Activated CD8-positive, alpha-beta memory T cell treated with anti-CD3 and anti-CD28 coated beads for 36 hours (primary cell): ENCODE measurements at regions not wholly inside any gene's neighbourhood (a gene's known extent, or its start where the extent isn't known, plus 50 kb on each side); places are given as distances from the start of the nearest gene placed in this dataset.
"Not testable (repeated sequence)": the region's sequence is repeated elsewhere in the genome, so short reads cannot be mapped to it uniquely, and the experiment has no call there.

Source experiments
- CTCF ChIA-PET: fragments of 350-600 bp; sonication (Branson Sonifier 250); formaldehyde crosslinking; loops from one replicate; lab custom pipeline; 2021; ENCODE audit warnings: antibody characterized with exemption; lab: Charles Lee
- POLR2A ChIA-PET: fragments of 350-600 bp; sonication (Branson Sonifier 250); formaldehyde crosslinking; loops from one replicate; lab custom pipeline; 2021; ENCODE audit warnings: antibody characterized with exemption; lab: Charles Lee

DNA sequence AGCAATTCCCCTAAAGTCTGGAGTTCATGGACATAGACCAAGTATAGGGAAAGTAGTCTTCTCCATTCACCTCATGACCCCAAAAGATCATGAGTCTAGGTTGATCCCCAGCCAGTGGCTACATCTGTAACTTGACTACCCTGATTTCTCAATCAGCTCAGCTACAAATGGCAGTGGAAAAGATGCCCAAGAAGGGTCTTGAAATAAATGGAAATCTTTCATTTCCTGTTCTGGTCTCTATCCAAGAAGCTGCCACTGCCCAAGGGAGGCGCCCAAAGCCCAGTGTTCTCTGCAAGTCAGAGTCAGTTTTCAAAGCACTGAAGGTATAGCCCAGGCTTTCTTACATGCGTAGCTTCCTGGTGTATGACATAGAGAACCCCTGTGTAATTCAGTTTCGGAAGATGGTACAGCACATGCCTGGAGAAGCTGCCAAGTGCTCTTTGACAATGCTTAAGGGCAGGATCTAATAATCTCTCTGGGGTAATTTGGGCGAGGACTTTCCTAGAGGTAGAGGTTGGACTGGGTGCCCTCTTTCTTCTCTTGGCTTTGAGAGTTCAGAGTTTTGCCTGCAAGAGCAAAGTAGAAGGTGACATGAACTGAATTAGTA is 101.1 kb downstream of the ADAMTS15 start:
- POLR2A ChIA-PET: no interaction called here
- CTCF ChIA-PET: no interaction called here

DNA sequence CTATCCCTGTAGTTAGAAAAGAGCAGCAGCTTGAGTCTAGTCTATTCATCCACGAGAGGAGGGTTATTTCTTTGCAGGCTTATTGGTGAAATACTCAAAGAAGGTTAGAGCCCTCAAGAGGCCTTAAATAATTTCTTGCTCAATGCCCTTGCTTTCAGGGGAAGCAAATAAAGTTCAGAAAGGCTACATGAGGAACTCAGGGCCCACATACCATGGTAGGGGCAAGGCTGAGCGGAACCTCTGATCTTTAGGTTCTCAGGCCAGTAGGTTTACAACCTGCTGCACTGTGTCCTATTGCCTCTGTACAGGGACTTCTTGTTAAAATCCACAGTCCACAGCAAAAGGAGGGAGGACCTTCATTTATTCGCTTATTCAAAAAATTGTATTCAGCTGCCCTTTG is 101.7 kb downstream of the ADAMTS15 start:
- CTCF ChIA-PET: no interaction called here
- POLR2A ChIA-PET: no interaction called here

- POLR2A ChIA-PET: no interaction called here
- CTCF ChIA-PET: no interaction called here
These were observed 102.5 kb downstream of the ADAMTS15 start for GRCh38 chr11:130550984-130551383.

DNA sequence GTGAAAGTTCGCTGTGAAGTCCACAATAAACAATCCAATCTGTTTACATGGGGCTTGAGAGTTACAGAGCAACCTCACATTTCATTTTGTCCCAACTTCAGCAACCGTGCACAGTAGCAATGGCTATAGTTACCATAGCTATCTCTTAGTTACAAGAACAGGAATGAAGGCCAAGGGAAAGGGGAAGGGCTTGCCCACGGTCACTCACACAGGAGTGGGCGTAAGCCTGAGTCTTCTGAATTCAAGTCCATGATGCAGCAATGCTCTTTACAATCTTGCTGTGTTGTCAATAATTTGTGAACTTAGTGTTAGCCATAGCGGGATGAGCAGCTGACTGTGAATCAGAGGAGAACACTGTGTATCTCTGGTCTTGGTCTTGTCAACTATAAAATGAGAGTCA is 102.9 kb downstream of the ADAMTS15 start:
- CTCF ChIA-PET: no interaction called here
- POLR2A ChIA-PET: no interaction called here

- ChIA-PET POLR2A (no interaction called here), CTCF (no interaction called here)
These were observed 104.9 kb downstream of the ADAMTS15 start for GRCh38 chr11:130553306-130553705.

- ChIA-PET POLR2A (no interaction called here), CTCF (no interaction called here)
These were observed 106.0 kb downstream of the ADAMTS15 start for GRCh38 chr11:130554241-130555055.

DNA sequence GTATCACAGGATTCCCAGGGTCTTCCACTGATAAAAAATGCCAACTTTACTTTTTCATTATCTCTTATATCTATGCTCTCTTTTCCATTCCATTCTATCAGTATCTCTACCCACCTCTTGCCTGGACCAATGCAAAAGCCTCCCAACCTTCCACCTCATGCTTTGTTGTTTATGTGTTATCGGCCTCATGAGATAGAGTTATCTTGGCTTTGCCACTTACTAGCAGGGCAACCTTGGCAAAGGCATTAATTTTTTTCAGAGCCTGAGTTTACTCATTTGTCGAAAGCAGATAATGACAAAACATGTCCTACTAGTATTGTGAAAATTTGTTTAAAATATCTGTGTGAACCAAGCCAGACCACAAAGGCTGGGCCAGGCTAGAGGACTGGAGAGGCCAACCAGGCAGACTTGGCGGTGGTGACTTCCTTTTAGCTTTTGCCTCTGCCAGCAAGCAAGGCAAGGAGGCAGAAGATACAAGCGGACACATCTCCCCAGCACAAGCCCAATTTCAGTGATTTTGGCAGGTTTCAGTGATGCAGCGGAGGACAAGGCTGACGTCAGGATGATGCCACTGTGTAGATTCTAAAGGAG is 106.9 kb downstream of the ADAMTS15 start:
- ChIA-PET POLR2A (no interaction called here), CTCF (no interaction called here)

DNA sequence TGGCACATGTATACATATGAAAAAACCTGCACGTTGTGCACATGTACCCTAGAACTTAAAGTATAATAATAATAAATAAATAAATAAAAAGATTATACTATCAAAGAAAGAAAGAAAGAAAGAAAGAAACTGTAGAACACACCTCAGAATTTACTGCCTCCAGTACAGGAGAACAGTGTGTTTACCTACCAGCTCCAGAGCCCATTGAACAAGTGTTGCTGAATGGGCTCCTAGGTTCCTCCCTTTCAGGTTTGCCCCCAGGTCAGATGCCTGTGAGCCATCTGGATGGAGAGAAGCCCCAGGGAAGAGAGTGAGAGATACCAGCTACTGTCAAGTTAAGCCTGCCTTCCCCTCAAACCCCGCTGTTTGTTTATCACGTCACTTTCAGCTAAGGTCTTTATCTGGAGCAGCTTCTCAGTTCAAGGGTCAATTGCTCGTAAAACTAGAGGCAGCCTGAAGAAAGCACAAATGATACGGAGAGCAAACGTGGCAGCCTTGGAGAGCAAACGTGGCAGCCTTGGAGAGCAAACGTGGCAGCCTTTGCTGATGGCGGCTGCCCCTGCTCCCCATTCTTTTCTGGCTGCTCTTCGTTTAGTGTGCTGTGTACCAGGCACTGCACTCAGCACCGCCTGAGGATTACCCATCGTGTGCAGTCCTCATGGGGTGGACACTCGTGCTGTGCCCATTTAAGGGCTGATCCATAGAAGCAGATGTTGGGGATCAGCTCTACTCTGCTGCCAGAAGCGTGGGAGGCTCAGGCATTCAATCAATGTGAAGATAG is 111.7 kb downstream of the ADAMTS15 start:
- ChIA-PET POLR2A (no interaction called here), CTCF (no interaction called here)

GRCh38 chr11:130560781-130561109 is 112.3 kb downstream of the ADAMTS15 start:
- CTCF ChIA-PET: no interaction called here
- POLR2A ChIA-PET: no interaction called here

GRCh38 chr11:130561441-130561881 is 113.0 kb downstream of the ADAMTS15 start:
- POLR2A ChIA-PET: no interaction called here
- CTCF ChIA-PET: no interaction called here

DNA sequence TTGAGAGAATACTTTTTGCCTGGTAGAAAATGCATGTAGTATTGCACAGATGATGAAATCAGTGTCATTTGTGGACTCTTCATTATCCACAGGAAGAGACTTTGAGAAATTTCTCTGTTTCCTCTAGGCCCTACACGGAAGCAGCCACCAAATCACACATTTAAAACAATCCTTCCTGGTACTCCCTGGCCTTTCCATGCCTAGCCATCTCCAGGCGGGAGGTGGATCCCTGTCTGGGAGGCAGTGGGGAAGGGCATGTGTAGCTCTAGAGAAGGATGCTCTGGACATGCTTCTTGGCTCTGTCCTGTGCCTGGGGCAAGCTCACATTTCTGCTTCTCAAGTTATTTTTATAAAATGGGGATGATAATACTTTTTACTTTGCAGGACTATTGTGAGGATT is 114.1 kb downstream of the ADAMTS15 start:
- POLR2A ChIA-PET: no interaction called here
- CTCF ChIA-PET: no interaction called here

- POLR2A ChIA-PET, CTCF ChIA-PET: not testable (repeated sequence)
These were observed 117.9 kb downstream of the ADAMTS15 start for GRCh38 chr11:130566360-130566759.

DNA sequence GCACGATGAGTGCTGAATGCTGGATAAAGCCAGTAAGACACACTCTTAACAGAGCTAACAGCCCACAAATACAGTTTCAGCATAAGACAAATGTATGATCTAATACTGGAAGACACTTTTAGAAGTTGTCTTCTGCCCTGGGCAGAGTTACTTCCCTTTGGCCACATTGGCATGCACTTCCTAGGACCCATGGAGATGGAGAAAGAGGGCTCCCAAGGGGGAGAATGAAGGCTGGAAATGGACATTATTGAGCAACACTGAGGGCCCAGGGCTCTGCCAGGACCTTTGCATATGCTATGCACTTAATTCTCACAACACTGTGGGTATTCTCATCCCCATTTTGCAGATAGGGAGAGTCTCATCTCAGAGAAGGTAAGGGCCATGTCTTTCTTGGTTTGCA is 123.1 kb downstream of the ADAMTS15 start:
- ChIA-PET POLR2A (no interaction called here), CTCF (no interaction called here)

GRCh38 chr11:130571947-130572584 is 123.6 kb downstream of the ADAMTS15 start:
- ChIA-PET CTCF (no interaction called here), POLR2A (no interaction called here)

DNA sequence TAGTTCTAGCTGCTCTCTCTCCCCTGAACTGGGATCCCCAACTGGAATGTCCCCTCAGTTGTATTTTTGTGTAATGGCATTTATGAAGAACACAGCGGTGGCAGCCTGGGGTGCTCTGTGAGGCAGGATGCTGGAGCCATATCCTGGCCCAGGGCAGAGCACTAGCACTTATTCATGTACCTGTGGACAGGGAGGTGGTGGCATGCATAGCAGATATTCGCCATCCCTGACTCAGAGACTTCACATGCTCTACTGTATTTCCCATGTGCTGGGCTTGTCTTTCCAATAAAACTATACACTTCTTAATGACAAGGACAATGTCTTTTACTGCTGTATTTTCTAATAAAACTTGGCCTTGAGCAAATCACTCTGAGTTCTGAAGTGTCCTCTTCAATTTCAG is 125.3 kb downstream of the ADAMTS15 start:
- POLR2A ChIA-PET: no interaction called here
- CTCF ChIA-PET: no interaction called here

DNA sequence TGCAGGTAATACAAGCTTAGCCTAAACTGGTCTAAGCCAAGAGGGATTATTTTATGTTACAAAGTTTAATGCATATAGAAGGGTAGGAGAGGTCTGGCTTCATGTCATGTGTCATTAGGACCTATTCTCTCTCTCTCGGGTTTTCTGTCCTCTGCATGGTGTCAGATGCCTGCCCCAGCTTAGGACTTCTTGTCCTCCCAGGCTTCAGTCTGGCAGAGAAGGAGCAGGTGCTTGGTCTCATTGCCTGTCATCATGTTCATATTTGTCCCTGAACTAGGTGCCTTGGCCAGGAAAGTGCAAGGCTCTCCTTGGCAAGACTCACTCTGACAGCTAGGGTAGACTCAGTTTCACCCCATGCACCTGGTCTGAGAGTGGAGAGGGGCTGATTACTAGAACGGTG is 126.3 kb downstream of the ADAMTS15 start:
- ChIA-PET CTCF (no interaction called here), POLR2A (no interaction called here)

DNA sequence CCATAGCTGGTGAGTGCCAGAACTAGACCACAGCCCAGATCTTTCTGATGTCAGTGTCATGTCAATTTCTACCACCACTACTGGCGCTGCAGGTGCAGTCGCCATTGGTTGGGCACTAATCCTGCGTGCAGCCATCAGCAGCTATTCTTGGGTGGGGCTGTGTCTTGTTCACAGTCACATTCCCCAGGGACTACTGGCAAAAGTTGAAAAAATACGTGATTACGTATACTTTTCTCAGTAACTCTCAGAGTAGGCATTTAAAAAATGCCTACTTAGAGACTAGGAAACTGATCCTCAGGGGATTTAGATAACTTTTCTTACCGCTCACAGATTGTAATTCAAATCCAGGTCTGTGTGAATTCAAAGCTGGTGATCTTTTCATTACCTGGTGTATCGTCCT is 127.7 kb downstream of the ADAMTS15 start:
- ChIA-PET CTCF (no interaction called here), POLR2A (no interaction called here)

DNA sequence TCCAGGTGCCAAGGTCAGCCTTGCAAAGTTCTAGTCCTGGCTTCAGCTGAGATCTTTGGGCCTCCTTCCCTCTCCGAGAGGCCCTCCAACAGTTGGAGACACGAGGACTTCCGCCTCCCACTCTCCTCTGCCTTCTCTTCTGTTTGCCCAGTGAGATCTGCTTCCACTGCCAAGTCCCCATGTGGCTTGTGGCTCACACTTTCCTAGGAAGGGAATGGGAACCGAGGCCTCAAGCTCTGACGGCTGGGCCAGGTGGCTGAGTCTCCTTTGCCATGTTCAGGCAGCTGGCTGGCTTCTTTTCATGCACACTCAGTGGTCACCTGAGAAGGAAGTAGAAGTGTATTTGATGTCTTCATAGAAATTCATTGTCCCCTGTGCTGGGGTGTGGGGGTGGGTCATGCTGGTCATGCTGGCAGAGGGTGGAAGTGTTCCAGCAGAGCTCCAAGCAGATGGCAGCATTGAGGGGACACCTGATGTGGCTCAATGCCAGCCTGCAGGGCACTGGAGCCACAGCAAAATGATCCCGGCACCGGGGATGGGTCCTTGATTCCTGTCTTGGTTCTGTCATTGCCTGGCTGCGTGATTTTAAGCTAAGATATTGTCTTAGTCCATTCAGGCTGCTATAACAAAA is 130.4 kb downstream of the ADAMTS15 start:
- ChIA-PET POLR2A (no interaction called here), CTCF (no interaction called here)

DNA sequence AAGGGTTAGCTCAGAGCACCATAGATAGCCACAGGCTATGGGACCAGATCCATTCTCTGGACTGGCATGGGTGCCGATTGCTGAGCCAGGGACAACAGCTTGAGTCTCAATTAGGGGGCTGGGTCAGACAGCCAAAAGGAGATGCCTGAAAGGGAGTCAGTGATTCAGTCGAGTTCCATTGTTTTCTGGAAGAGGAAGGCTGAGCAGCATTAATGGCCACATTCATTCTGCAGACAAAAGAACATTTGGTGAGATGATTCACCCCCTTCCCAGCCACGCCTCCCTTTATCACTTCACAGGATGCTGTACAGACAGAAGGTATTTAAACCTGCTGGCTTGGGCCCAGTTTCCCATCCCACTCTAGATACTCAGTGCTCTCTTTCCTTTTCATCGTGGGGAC is 131.9 kb downstream of the ADAMTS15 start:
- POLR2A ChIA-PET: no interaction called here
- CTCF ChIA-PET: no interaction called here
